OCI-LY1 (cell line): ENCODE measurements at regions not wholly inside any gene's neighbourhood (a gene's known extent, or its start where the extent isn't known, plus 50 kb on each side); places are given as distances from the start of the nearest gene placed in this dataset.

Experiments used
- H2AFZ ChIP-seq: fragments of 200-600 bp; sonication (generic), shearing (Covaris generic); 2 replicates; pipeline ENCODE4 v1.6.0; 2014; ENCODE audit warnings: antibody characterized with exemption, mild to moderate bottlenecking, low read length
- H3F3A ChIP-seq: fragments of 200-600 bp; sonication (generic), shearing (Covaris generic); 2 replicates; pipeline ENCODE4 v1.6.0; 2014; ENCODE audit warnings: mild to moderate bottlenecking, antibody characterized with exemption, low read length, moderate library complexity; ENCODE audit not compliant: insufficient read depth
- H3K27ac ChIP-seq: fragments of 200-600 bp; sonication (generic); 2 replicates; pipeline ENCODE4 v1.5.1; 2014; ENCODE audit warnings: low read length, mixed run types, mild to moderate bottlenecking, low read depth; ENCODE audit not compliant: poor library complexity, severe bottlenecking
- H3K27me3 ChIP-seq: fragments of 200-600 bp; sonication (generic); 2 replicates; pipeline ENCODE4 v1.6.0; 2014; ENCODE audit warnings: antibody characterized with exemption, mild to moderate bottlenecking, low read length, moderate library complexity; ENCODE audit not compliant: insufficient read depth
- H3K36me3 ChIP-seq: fragments of 200-600 bp; sonication (generic); 2 replicates; pipeline ENCODE4 v1.6.1; 2014; ENCODE audit warnings: mild to moderate bottlenecking, antibody characterized with exemption, low read length, moderate library complexity, mixed read lengths; ENCODE audit not compliant: insufficient read depth
- H3K4me1 ChIP-seq: fragments of 200-600 bp; sonication (generic); 2 replicates; pipeline ENCODE4 v1.5.1; 2014; ENCODE audit warnings: mild to moderate bottlenecking, low read length, moderate library complexity; ENCODE audit not compliant: insufficient read depth, severe bottlenecking
- H3K4me2 ChIP-seq: fragments of 200-600 bp; sonication (generic), shearing (Covaris generic); 2 replicates; pipeline ENCODE4 v1.6.1; 2014; ENCODE audit warnings: low read length
- H3K4me3 ChIP-seq: fragments of 200-600 bp; sonication (generic); 2 replicates; pipeline ENCODE4 v1.5.1; 2014; ENCODE audit warnings: low read length, low read depth, mild to moderate bottlenecking, mixed read lengths; ENCODE audit not compliant: poor library complexity, severe bottlenecking
- H3K79me2 ChIP-seq: fragments of 200-600 bp; shearing (Covaris generic); 2 replicates; pipeline ENCODE4 v1.6.1; 2016; ENCODE audit warnings: mixed run types, low read length, mixed read lengths; ENCODE audit not compliant: insufficient read depth
- H3K9ac ChIP-seq: fragments of 200-600 bp; sonication (generic), shearing (Covaris generic); 2 replicates; pipeline ENCODE4 v1.6.1; 2014; ENCODE audit warnings: mild to moderate bottlenecking, low read length, mixed read lengths
- H3K9me2 ChIP-seq: fragments of 200-600 bp; sonication (generic), shearing (Covaris generic); 2 replicates; pipeline ENCODE4 v1.6.1; 2014; ENCODE audit warnings: low read depth, mild to moderate bottlenecking, low read length, mixed read lengths
- H3K9me3 ChIP-seq: fragments of 200-600 bp; shearing (Covaris generic); 2 replicates; pipeline ENCODE4 v1.6.1; 2014; ENCODE audit warnings: low read length, mixed read lengths
- H4K20me1 ChIP-seq: fragments of 200-600 bp; sonication (generic), shearing (Covaris generic); 2 replicates; pipeline ENCODE4 v1.6.0; 2016; ENCODE audit warnings: mild to moderate bottlenecking, low read length; ENCODE audit not compliant: insufficient read depth
- EZH2 ChIP-seq: fragments of 200-600 bp; sonication (generic), shearing (Covaris generic); IDR thresholded peaks from 2 replicates; pipeline ENCODE4 v1.8.0; 2017; ENCODE audit warnings: borderline replicate concordance, mixed run types, mild to moderate bottlenecking, antibody characterized with exemption, low read length, moderate library complexity, mixed read lengths
- TF ChIP-seq, protein P1 (sequence below): fragments of 200-600 bp; sonication (generic), shearing (Covaris generic); IDR thresholded peaks from 2 replicates; pipeline ENCODE4 v1.5.1; 2017; ENCODE audit warnings: mild to moderate bottlenecking, antibody characterized with exemption, low read length, moderate library complexity, mixed read lengths

DNA sequence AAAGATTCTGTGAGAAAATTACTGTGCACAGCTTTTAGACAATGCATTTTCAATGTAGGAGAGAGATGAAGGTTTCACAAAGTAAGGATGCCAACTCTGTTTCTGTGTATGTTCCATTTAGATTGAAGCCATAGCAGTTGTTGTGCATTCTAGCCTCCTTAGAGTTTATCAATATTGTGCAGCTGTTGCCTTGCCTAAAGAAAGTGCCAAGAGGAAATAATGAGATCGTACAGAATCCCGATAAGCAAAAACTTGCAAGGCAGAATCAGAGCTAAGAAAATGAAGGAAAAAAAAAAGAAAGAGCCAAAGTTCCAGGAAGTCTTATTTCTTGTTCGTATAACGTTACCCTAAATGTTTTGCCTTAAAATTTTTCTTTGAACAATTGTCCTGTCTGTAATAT is 965.0 kb downstream of the DCDC2C start:
- no peak overlapping the region for H3K4me2 ChIP-seq
- no peak overlapping the region for H2AFZ ChIP-seq
- no peak overlapping the region for H3K27ac ChIP-seq
- no peaks in the 10 kb centered on the region for H4K20me1 ChIP-seq
- no peak overlapping the region for H3K9ac ChIP-seq
- no peaks in the 10 kb centered on the region for H3K4me1 ChIP-seq
- no peaks in the 10 kb centered on the region for H3K9me3 ChIP-seq
- H3K9me2 ChIP-seq, result no peaks in the 10 kb centered on the region
- TF ChIP-seq, protein P1, sequence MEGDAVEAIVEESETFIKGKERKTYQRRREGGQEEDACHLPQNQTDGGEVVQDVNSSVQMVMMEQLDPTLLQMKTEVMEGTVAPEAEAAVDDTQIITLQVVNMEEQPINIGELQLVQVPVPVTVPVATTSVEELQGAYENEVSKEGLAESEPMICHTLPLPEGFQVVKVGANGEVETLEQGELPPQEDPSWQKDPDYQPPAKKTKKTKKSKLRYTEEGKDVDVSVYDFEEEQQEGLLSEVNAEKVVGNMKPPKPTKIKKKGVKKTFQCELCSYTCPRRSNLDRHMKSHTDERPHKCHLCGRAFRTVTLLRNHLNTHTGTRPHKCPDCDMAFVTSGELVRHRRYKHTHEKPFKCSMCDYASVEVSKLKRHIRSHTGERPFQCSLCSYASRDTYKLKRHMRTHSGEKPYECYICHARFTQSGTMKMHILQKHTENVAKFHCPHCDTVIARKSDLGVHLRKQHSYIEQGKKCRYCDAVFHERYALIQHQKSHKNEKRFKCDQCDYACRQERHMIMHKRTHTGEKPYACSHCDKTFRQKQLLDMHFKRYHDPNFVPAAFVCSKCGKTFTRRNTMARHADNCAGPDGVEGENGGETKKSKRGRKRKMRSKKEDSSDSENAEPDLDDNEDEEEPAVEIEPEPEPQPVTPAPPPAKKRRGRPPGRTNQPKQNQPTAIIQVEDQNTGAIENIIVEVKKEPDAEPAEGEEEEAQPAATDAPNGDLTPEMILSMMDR, result no peak
- TF ChIP-seq EZH2, result no peak
- H3K36me3 ChIP-seq, result no peaks in the 10 kb centered on the region
- no peaks in the 10 kb centered on the region for H3K27me3 ChIP-seq
- H3F3A ChIP-seq, result no peaks in the 10 kb centered on the region
- H3K79me2 ChIP-seq, result no peaks in the 10 kb centered on the region
- H3K4me3 ChIP-seq, result no peak overlapping the region

DNA sequence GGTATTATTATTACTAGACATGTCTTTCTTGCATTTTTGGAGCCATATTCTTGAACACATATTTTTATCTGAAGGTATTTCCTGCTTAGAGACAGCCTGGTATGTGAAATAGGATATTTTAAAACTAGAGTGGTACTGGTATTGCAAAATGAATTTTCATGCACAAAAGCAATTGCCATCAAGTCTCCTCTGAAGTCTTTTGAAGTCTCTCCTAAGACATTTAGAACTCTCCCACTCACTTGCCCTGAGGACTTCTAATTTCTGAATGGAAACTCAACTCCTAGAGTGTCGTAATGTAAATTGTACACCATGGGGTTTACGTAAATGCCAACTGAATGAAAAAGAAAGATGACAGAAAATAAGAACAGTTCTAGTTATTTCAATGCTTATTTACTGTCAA is 967.0 kb downstream of the DCDC2C start:
- no peaks in the 10 kb centered on the region for H3K9me2 ChIP-seq
- no peak overlapping the region for H3K27ac ChIP-seq
- no peak overlapping the region for H3K4me3 ChIP-seq
- no peaks in the 10 kb centered on the region for H3K36me3 ChIP-seq
- H3K4me2 ChIP-seq, result no peak overlapping the region
- H3K79me2 ChIP-seq, result no peaks in the 10 kb centered on the region
- H3F3A ChIP-seq, result no peaks in the 10 kb centered on the region
- H3K4me1 ChIP-seq, result no peaks in the 10 kb centered on the region
- no peak overlapping the region for H2AFZ ChIP-seq
- H4K20me1 ChIP-seq, result no peaks in the 10 kb centered on the region
- H3K27me3 ChIP-seq, result no peaks in the 10 kb centered on the region
- no peak overlapping the region for H3K9ac ChIP-seq
- no peak for TF ChIP-seq EZH2
- TF ChIP-seq, protein P1, result no peak
- H3K9me3 ChIP-seq, result no peaks in the 10 kb centered on the region

DNA sequence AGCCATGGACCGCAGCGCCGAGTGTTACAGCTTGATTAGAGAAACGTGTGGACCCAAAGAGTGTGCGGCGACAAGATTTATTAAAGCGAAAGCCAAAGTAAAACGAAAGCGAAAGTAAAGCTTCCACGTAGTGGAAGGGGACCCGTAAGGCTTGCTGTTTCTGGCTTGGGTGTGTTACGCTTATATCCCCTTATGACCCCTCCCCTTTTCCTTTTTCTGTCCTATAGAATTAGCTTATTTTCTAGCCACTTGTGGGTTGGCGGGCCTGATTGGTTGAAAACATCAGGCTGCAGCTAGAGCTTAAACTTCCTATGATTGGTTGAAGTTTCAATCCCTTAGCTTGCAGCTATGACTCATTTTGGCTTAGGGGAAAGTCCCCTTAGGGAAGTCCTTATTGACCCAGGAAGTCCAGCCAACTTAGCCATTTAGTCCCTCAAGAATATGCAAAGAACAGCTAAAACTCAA is 969.7 kb downstream of the DCDC2C start:
- no peak overlapping the region for H3K27ac ChIP-seq
- H3F3A ChIP-seq, result no peaks in the 10 kb centered on the region
- no peaks in the 10 kb centered on the region for H3K9me3 ChIP-seq
- no peaks in the 10 kb centered on the region for H3K79me2 ChIP-seq
- H3K4me2 ChIP-seq, result 0 out of 2 replicates have a peak overlapping the region, but pooled peaks have one; percentile 25
- no peak overlapping the region for H3K4me3 ChIP-seq
- H3K27me3 ChIP-seq, result no peaks in the 10 kb centered on the region
- H3K36me3 ChIP-seq, result no peaks in the 10 kb centered on the region
- H3K9me2 ChIP-seq, result no peaks in the 10 kb centered on the region
- H3K4me1 ChIP-seq, result no peaks in the 10 kb centered on the region
- peak overlapping the region; percentile 73; the same call in 1 of the 2 replicates for H2AFZ ChIP-seq
- TF ChIP-seq EZH2, result no peak
- TF ChIP-seq, protein P1, result no peak
- H3K9ac ChIP-seq, result no peak overlapping the region
- H4K20me1 ChIP-seq, result no peaks in the 10 kb centered on the region
